ENCODE measurements at regions not wholly inside any gene's neighbourhood (a gene's known extent, or its start where the extent isn't known, plus 50 kb on each side); places are given as distances from the start of the nearest gene placed in this dataset.

DNA sequence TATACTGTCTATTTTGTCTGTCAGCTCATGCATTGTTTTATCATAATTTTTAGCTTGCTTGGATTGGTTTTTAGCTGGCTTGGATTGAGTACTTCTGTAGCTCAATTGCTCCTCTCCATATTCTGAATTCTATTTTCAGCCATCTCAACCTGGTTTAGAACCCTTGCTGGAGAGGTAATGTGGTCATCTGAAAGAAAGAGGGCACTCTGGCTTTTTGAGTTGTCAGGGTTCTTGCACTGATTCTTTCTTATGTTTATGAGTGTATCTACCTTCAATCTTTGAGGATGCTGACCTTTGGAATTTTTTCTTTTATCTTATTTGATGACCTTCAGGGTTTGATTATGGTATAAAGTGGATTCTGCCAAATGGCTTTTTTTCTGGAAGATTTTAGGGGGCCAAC, 632.7 kb upstream of the ID4 start:
- H3K9me3 ChIP-seq (ENCODE audit: control insufficient read depth in 1 of 2, insufficient read depth in 1 of 2, low read depth in 1 of 2, low read length in 2 of 2), result no peaks in the 10 kb centered on the region
- ChIA-PET POLR2A (interaction anchor here (0.8 kb wide), 1 partner anchor 213 kb away, joined by 3 read pairs; no protein-coding TSS in a partner anchor), RAD21 (ENCODE audit: low non-redundant PET in 1 of 2, low total read pairs in 2 of 2, uncharacterized antibody in 2 of 2, unreplicated experiment in 2 of 2) (no interaction called here), CTCF (interaction anchor here (0.6 to 1.1 kb wide), 3 partner anchors 180 to 852 kb away, joined by 3 to 4 read pairs (median 3); no protein-coding TSS in a partner anchor)
- BruUV-seq (replicated peaks), result no TSS peak
- no peak overlapping the region for H3K9ac ChIP-seq (ENCODE audit: low read length)
- no peak for ATAC-seq
- 0 out of 4 replicates have a peak, but pooled peaks cover 0 to 3% of the 10 kb centered on the region in 2 experiments for H3K4me1 ChIP-seq (ENCODE audit: control insufficient read depth in 1 of 2, insufficient read depth in 2 of 2, low read length in 2 of 2)
- H3K4me3 ChIP-seq (replicated peaks in 1 of 2; ENCODE audit: low read depth in 1 of 2, low read length in 2 of 2), result no peak overlapping the region
- no peaks in the 10 kb centered on the region for H3K79me2 ChIP-seq (ENCODE audit: insufficient read depth, low read length)
- no peak for TF ChIP-seq EZH2 (IDR thresholded peaks at IDR 0.05)
- peak; percentile 56 for TF ChIP-seq RAD21 (IDR thresholded peaks at IDR 0.05; ENCODE audit: low read depth)
- TF ChIP-seq POLR2A (IDR thresholded peaks at IDR 0.05; ENCODE audit: borderline replicate concordance, extremely low read depth, insufficient read depth, insufficient read length), result no peak
- TF ChIP-seq EGR1 (IDR thresholded peaks at IDR 0.05; ENCODE audit: low read depth), result no peak
- no peak for TF ChIP-seq SRF (IDR thresholded peaks at IDR 0.05; ENCODE audit: low read depth)
- TF ChIP-seq CTCF (IDR thresholded peaks at IDR 0.05 in 2 of 3, conservative IDR thresholded peaks at IDR 0.05 in 1 of 3; ENCODE audit: borderline replicate concordance in 1 of 3, insufficient read depth in 1 of 3, low read depth in 2 of 3, low read length in 2 of 3), result peak in 2 of 3 experiments; percentile 20 to 22; a peak in 2 of 6 replicates
- H3K4me2 ChIP-seq (ENCODE audit: low read length), result no peak overlapping the region
- no peaks in the 10 kb centered on the region for H3K36me3 ChIP-seq (ENCODE audit: control insufficient read depth in 1 of 2, insufficient read depth in 2 of 2, low read length in 2 of 2)
- H3K9me2 ChIP-seq (ENCODE audit: insufficient read depth), result no peaks in the 10 kb centered on the region
- no peak overlapping the region for H3K27ac ChIP-seq (ENCODE audit: low read depth, low read length)
- intact Hi-C loops (cut with micrococcal nuclease), result no loop called here
- DNase-seq (ENCODE audit: low read depth, low spot score), result no peak
- no peaks in the 10 kb centered on the region for H4K20me1 ChIP-seq (ENCODE audit: insufficient read depth)
- H2AFZ ChIP-seq (ENCODE audit: low read depth, low read length, poor library complexity, severe bottlenecking), result no peak overlapping the region
- no peaks in the 10 kb centered on the region for H3K27me3 ChIP-seq (ENCODE audit: insufficient read depth, low read length)

- Histone ChIP-seq H3K79me2 (ENCODE audit: insufficient read depth, low read length) (no peaks in the 10 kb centered on the region), H2AFZ (ENCODE audit: low read depth, low read length, poor library complexity, severe bottlenecking) (no peak overlapping the region), H3K36me3 (ENCODE audit: control insufficient read depth in 1 of 2, insufficient read depth in 2 of 2, low read length in 2 of 2) (no peaks in the 10 kb centered on the region), H3K9me3 (ENCODE audit: control insufficient read depth in 1 of 2, insufficient read depth in 1 of 2, low read depth in 1 of 2, low read length in 2 of 2) (no peaks in the 10 kb centered on the region), H3K4me1 (ENCODE audit: control insufficient read depth in 1 of 2, insufficient read depth in 2 of 2, low read length in 2 of 2) (0 out of 4 replicates have a peak, but pooled peaks cover 0 to 3% of the 10 kb centered on the region in 2 experiments), H3K4me2 (ENCODE audit: low read length) (no peak overlapping the region), H3K27ac (ENCODE audit: low read depth, low read length) (no peak overlapping the region), H3K4me3 (replicated peaks in 1 of 2; ENCODE audit: low read depth in 1 of 2, low read length in 2 of 2) (no peak overlapping the region), H3K9ac (ENCODE audit: low read length) (no peak overlapping the region), H4K20me1 (ENCODE audit: insufficient read depth) (no peaks in the 10 kb centered on the region), H3K9me2 (ENCODE audit: insufficient read depth) (no peaks in the 10 kb centered on the region), H3K27me3 (ENCODE audit: insufficient read depth, low read length) (no peaks in the 10 kb centered on the region)
- ATAC-seq (no peak), DNase-seq (ENCODE audit: low read depth, low spot score) (no peak)
- CTCF ChIA-PET, result no interaction called here
- RAD21 ChIA-PET (ENCODE audit: low non-redundant PET in 1 of 2, low total read pairs in 2 of 2, uncharacterized antibody in 2 of 2, unreplicated experiment in 2 of 2), result no interaction called here
- POLR2A ChIA-PET, result no interaction called here
- no TSS peak for BruUV-seq (replicated peaks)
- intact Hi-C loops (cut with micrococcal nuclease), result no loop called here
- no peak for TF ChIP-seq RAD21 (IDR thresholded peaks at IDR 0.05; ENCODE audit: low read depth)
- no peak for TF ChIP-seq CTCF (IDR thresholded peaks at IDR 0.05 in 2 of 3, conservative IDR thresholded peaks at IDR 0.05 in 1 of 3; ENCODE audit: borderline replicate concordance in 1 of 3, insufficient read depth in 1 of 3, low read depth in 2 of 3, low read length in 2 of 3)
- no peak for TF ChIP-seq CBX3 (IDR thresholded peaks at IDR 0.05; ENCODE audit: low read depth)
- no peak for TF ChIP-seq ZNF274 (IDR thresholded peaks at IDR 0.05; ENCODE audit: low read depth, low read length)
- no peak for TF ChIP-seq POLR2A (IDR thresholded peaks at IDR 0.05; ENCODE audit: borderline replicate concordance, extremely low read depth, insufficient read depth, insufficient read length)
- TF ChIP-seq SRF (IDR thresholded peaks at IDR 0.05; ENCODE audit: low read depth), result no peak
- TF ChIP-seq YY1 (IDR thresholded peaks at IDR 0.05; ENCODE audit: extremely low read depth, insufficient replicate concordance, low read depth, low read length), result no peak
- TF ChIP-seq SIN3A (IDR thresholded peaks at IDR 0.05; ENCODE audit: low read depth), result no peak
- no peak for TF ChIP-seq ELF1 (IDR thresholded peaks at IDR 0.05; ENCODE audit: borderline replicate concordance, low read depth)
- TF ChIP-seq POLR2AphosphoS5 (IDR thresholded peaks at IDR 0.05; ENCODE audit: low read depth, low read length), result no peak
- TF ChIP-seq ZBTB33 (IDR thresholded peaks at IDR 0.05; ENCODE audit: extremely low read depth, insufficient replicate concordance, low read length), result no peak
These were observed 632.1 kb upstream of the ID4 start for GRCh38 chr6:19205076-19205475.
